HG03571 (cell line): ENCODE measurements at regions not wholly inside any gene's neighbourhood (a gene's known extent, or its start where the extent isn't known, plus 50 kb on each side); places are given as distances from the start of the nearest gene placed in this dataset.

Experiments
- ATAC-seq: cut with Tn5 transposase; IDR thresholded peaks from one replicate; pipeline ENCODE4 v1.9.1; 2021; ENCODE audit not compliant: unreplicated experiment

- ATAC-seq, result no peak
Observed at GRCh38 chr9:7358876-7359275, 440.7 kb downstream of the DMAC1 start.

DNA sequence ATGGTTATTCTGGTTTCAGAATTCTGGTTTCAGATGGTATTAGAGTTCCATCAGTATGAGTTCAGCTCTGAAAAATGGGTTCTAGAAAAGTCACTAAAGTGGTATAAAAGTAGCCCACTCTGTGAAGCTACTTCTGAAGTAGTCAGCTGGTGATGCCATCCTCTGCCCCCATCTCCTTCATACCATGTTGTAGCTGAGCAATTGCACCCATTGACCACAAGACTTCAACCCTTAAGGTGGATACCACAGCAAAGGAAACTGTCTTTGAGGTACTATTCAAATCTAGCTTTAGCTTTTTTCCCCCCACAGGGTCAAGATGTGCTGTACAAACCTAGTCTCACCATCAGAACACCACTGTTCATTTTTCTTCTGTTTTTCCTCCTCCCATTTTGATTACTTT is 444.9 kb downstream of the DMAC1 start:
- no peak for ATAC-seq

GRCh38 chr9:7348692-7349091 is 450.9 kb downstream of the DMAC1 start:
- ATAC-seq, result no peak

- ATAC-seq, result no peak
Observed at GRCh38 chr9:7347556-7347955, 452.0 kb downstream of the DMAC1 start.

GRCh38 chr9:7346144-7346543 is 453.4 kb downstream of the DMAC1 start:
- no peak for ATAC-seq

DNA sequence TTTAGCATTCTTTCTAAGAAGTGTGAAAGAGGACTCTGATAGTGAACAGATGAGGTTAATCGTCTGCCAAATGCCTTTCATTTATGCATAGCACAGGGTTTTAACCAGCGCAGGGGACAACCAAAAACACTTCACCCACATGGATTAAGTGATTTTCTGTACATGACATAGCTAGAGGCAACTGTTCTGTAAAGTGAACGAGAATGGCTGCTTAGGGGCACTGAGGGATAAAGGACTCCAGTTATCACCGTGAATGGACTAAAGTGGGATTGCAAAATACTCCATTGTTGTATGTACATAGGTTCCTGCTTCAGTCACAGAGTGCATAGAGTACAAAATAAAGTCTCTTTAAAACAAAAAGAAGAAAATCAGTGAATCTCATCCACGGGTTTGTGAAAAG is 456.8 kb downstream of the DMAC1 start:
- no peak for ATAC-seq

DNA sequence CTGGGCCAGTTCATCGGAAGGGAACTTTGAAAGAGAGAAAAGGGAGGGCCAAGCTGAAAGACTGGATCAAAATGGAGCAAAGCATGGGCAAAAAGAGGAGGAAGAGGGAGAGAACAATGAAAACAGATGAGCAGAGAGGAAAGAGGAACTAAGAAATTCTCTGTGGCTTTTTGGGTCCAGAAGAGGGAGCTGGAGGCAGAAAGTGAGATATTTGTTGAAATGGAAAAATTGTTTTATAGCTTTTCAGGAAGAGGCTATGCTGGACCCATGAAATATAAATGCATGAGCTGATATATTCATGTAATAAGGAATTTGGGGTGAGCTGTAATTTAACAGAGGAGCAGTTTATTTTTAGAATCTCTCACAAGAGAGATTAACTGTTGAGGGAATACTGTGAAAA is 457.3 kb downstream of the DMAC1 start:
- peak; percentile 81 for ATAC-seq

DNA sequence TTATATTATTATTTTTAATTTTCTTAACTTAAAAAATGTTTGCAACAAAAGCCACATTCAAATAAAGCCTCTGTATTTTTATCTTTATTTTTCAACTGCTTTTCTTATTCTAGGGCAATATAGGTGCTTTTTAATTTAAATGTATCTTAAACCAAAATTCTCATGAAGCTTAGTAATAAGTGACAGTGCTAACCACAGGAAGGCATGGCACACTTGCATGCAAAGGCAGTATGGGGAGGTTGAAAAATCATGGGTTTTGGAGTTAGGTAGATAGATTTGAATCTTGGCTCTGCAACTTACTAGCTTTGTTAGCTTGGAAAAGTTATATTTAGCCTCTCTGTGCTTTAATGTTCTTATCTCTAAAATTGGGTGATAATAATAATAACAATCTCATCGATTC is 458.0 kb downstream of the DMAC1 start:
- ATAC-seq, result peak; percentile 47

DNA sequence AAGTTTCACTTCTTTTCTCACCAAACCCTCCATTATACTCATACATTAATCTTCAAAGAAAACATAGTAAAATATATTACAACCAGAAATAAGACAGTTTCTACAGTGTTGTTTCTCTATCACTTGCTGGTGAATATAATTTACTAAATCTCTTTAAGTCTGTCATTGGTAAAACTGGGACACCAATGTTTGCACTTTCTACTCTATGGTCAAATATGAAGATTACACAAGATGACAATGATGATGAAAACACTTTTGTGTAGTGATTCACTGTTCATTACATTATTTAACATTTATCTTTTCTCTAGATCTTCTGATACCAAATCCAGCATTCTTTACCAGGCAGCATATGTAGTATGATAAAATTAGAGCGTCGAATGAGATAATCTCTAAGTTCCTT is 459.1 kb downstream of the DMAC1 start:
- no peak for ATAC-seq

GRCh38 chr9:7338586-7339281 is 460.8 kb downstream of the DMAC1 start:
- no peak for ATAC-seq

- ATAC-seq, result no peak
Observed at GRCh38 chr9:7336356-7337065, 463.1 kb downstream of the DMAC1 start.

DNA sequence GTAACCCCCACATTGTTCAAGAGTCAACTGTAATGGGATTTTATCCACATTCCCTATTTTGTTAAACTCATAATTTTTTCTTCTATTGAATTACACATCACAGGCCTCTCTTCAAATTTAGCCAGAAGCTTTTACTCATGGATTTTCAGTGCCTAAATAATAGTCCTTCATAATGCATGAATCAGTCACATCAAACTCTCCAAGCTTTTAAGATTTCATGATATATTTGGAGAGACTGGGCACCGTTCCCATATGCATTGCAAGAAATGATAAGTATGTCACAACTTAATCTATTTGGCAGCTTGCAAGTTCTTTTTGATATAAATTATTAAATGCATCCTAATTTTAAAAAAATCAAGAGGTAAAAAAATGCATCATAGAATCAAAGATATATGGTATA is 465.9 kb downstream of the DMAC1 start:
- ATAC-seq, result no peak

DNA sequence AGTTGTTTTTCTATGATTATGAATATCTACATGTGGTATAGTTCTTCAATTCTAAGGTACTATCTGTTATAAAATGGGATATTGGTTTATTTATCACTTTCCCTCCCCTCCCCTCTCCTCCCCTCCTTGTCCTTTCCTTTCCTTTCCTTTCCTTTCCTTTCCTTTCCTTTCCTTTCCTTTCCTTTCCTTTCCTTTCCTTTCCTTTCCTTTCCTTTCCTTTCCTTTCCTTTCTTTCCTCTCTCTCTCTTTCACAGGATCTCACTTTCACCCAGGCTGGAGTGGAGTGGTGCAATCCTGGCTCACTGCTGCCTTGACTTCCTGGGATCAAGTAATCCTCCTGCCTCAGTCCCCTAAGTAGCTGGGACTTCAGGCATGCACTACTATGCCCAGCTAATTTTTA is 466.8 kb downstream of the DMAC1 start:
- no peak for ATAC-seq

DNA sequence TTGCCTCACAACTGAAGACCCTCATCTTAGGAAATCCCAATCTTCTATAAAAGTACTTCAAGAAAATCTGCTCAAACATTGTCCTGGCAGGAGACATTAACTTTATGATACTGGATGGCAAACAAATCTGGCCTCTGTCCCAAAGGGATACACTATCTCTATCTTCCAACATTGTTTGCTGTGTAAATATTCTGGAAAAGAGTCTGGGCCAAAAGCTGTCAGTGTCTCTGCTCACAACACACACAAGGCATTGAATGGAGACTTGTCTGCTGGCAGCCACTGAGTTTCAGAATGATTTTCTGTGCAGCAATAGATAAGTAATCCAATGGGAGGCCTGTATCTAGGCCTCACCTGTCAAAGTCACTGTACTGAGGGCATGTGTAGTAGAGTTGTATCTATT is 471.1 kb downstream of the DMAC1 start:
- ATAC-seq, result no peak

- ATAC-seq, result no peak
Observed at GRCh38 chr9:7325995-7326394, 473.6 kb downstream of the DMAC1 start.

DNA sequence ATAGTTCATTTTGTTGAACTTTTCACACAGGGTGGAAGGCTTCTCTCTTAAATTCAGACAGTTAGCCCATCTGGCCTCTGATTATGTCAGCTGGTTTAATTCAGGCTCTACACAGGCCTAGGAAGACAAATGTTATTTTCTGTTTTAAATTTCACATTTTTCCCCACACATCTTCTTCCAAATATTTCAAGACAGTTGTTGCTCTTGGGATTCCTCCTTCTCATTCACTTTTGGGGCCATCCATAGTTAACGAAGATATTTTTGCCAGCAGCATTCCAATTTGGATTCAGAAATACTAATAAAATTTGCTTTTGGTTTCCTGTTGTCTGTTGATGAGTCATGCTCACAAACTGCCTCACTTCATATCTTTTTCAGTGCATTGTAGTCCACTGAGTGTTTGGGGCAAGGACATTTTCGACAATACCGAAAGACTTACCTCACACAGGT is 475.4 kb downstream of the DMAC1 start:
- ATAC-seq, result no peak

GRCh38 chr9:7320841-7321240 is 478.7 kb downstream of the DMAC1 start:
- ATAC-seq, result no peak

- ATAC-seq, result no peak
Observed at GRCh38 chr9:7320139-7320538, 479.4 kb downstream of the DMAC1 start.

GRCh38 chr9:7318920-7319319 is 480.7 kb downstream of the DMAC1 start:
- no peak for ATAC-seq

DNA sequence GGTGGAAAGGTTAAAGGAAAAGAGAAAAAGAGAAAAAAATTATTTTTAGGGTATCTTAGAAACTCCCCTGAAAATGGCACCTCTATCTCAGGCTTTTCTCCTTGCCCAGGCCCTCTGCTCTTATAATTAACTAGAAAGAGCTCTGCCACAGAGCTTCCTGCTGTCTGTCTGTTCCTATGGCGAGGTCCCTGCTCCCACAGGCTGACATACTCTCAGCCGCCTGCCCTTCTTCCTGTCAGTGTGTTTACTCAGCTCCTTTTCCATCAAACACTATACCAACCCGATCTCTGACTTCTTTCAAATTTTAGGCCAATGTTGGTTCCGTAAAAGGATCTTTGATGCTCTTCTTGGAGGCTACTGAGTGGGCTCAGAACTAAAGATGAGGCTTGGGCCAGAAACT is 482.6 kb downstream of the DMAC1 start:
- no peak for ATAC-seq

DNA sequence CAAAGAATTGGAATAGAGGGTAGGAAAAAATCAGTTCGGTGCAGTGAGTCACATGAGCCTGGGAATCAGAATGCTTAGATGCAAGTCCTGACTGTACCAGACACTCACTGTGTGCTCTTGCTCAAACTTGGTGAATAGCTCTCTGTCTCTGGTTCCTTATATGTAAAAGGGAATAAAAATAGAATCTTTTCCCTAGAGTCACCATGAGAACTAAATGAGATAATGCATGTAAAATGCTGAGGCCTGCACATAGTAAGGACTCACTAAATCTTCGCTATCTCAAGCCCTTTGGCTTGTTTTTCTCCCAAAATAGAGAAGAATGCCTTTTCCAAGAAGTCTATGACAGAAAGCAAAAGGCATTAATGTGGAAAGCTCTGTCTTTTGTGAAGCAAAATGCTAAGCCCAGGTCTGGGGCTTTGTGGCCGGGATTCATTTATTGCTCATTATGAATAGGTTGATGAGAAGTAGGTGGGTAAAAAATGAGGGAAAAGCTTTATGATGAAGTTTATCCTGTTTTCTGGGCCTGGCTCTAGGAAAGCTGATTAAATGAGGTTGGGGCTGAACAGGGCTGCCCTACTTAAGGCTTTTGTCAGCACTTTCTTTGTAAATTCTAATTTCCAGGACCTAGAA is 483.3 kb downstream of the DMAC1 start:
- ATAC-seq, result no peak

DNA sequence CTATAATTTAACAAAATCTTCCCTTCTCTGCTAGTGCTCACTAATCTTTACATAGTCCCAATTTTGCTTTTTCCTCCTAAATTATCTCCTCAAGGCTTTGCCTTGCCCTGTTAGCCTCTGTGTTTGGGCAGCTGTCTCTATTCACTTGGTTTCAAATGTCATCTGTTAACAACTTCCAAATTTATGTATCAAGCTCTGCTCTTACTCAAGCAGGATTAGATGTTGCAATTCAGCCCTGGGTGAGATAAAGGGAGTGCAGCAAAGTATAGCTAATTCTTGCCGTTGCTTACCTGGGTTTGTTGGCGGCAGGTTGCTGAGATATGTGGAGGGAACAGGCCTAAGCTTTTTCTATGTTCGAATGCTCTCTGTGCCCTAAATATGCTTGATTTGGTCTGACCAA is 483.8 kb downstream of the DMAC1 start:
- no peak for ATAC-seq
